HuH-7.5 (cell line): ENCODE measurements at regions not wholly inside any gene's neighbourhood (a gene's known extent, or its start where the extent isn't known, plus 50 kb on each side); places are given as distances from the start of the nearest gene placed in this dataset.

Experiments used
- DNase-seq: peaks from one replicate; pipeline ENCODE4 v3.0.0; 2011; ENCODE audit warnings: low spot score

GRCh38 chr6:9404351-9405146, 969.2 kb upstream of the SLC35B3 start:
- DNase-seq, result no peak

GRCh38 chr6:9403736-9404135, 968.4 kb upstream of the SLC35B3 start:
- no peak for DNase-seq

GRCh38 chr6:9401960-9402359, 966.6 kb upstream of the SLC35B3 start:
- no peak for DNase-seq

- DNase-seq, result no peak
Measured at GRCh38 chr6:9399916-9400315, 964.6 kb upstream of the SLC35B3 start.

- DNase-seq, result no peak
Measured at GRCh38 chr6:9398767-9399373, 963.5 kb upstream of the SLC35B3 start.

- DNase-seq, result no peak
Measured at GRCh38 chr6:9398071-9398766, 962.9 kb upstream of the SLC35B3 start.

- no peak for DNase-seq
Measured at GRCh38 chr6:9388596-9388995, 953.3 kb upstream of the SLC35B3 start.

GRCh38 chr6:9380568-9380967, 945.2 kb upstream of the SLC35B3 start:
- DNase-seq, result no peak

GRCh38 chr6:9373308-9373707, 938.0 kb upstream of the SLC35B3 start:
- no peak for DNase-seq

- DNase-seq, result no peak
Measured at GRCh38 chr6:9370480-9370879, 935.1 kb upstream of the SLC35B3 start.

GRCh38 chr6:9365378-9365777, 930.0 kb upstream of the SLC35B3 start:
- no peak for DNase-seq

- DNase-seq, result no peak
Measured at GRCh38 chr6:9361749-9362148, 926.4 kb upstream of the SLC35B3 start.

- DNase-seq, result no peak
Measured at GRCh38 chr6:9360881-9361280, 925.5 kb upstream of the SLC35B3 start.

- no peak for DNase-seq
Measured at GRCh38 chr6:9347608-9348007, 912.3 kb upstream of the SLC35B3 start.

- DNase-seq, result no peak
Measured at GRCh38 chr6:9346923-9347322, 911.6 kb upstream of the SLC35B3 start.

- DNase-seq, result no peak
Measured at GRCh38 chr6:9335431-9335830, 900.1 kb upstream of the SLC35B3 start.

GRCh38 chr6:9334979-9335378, 899.6 kb upstream of the SLC35B3 start:
- DNase-seq, result no peak

GRCh38 chr6:9332241-9332780, 897.0 kb upstream of the SLC35B3 start:
- DNase-seq, result no peak

- DNase-seq, result no peak
Measured at GRCh38 chr6:9316831-9317230, 881.5 kb upstream of the SLC35B3 start.

GRCh38 chr6:9315966-9316650, 880.8 kb upstream of the SLC35B3 start:
- DNase-seq, result no peak

GRCh38 chr6:9308284-9308683, 872.9 kb upstream of the SLC35B3 start:
- no peak for DNase-seq

- DNase-seq, result no peak
Measured at GRCh38 chr6:9307786-9308185, 872.4 kb upstream of the SLC35B3 start.
